GM12878 (cell line): ENCODE measurements at regions not wholly inside any gene's neighbourhood (a gene's known extent, or its start where the extent isn't known, plus 50 kb on each side); places are given as distances from the start of the nearest gene placed in this dataset.

Source experiments
- ATF7 ChIP-seq: fragments of 450-650 bp; IDR thresholded peaks from 2 replicates; pipeline ENCODE4 v1.6.1; 2016; ENCODE audit warnings: low read depth, mild to moderate bottlenecking
- BCL3 ChIP-seq: IDR thresholded peaks from 2 replicates; pipeline ENCODE4 v1.6.1; 2011; ENCODE audit warnings: borderline replicate concordance, low read depth, mild to moderate bottlenecking, moderate library complexity, low read length; ENCODE audit not compliant: insufficient read depth, poor library complexity, severe bottlenecking
- CHD2 ChIP-seq: IDR thresholded peaks from 2 replicates; pipeline ENCODE4 v1.6.1; 2011; ENCODE audit warnings: low read depth, low read length, improper control_type of control experiment, borderline replicate concordance
- JUND ChIP-seq: IDR thresholded peaks from 2 replicates; pipeline ENCODE4 v1.6.1; 2012; ENCODE audit warnings: low read depth, mild to moderate bottlenecking, low read length, improper control_type of control experiment, moderate library complexity
- MEF2B ChIP-seq: fragments of 450-650 bp; IDR thresholded peaks from 2 replicates; pipeline ENCODE4 v1.6.1; 2018; ENCODE audit warnings: mild to moderate bottlenecking, moderate library complexity; ENCODE audit not compliant: partially characterized antibody, poor library complexity, severe bottlenecking
- NKRF ChIP-seq: fragments of 450-650 bp; conservative IDR thresholded peaks from 2 replicates; pipeline ENCODE4 v1.6.1; 2017; ENCODE audit warnings: mild to moderate bottlenecking, moderate library complexity
- POLR2A ChIP-seq: IDR thresholded peaks from 2 replicates; pipeline ENCODE4 v1.6.1; 2011; ENCODE audit warnings: low read depth, mild to moderate bottlenecking, low read length
- POU2F2 ChIP-seq: IDR thresholded peaks from 3 replicates; pipeline ENCODE4 v1.6.1; 2011; ENCODE audit warnings: low read depth, mild to moderate bottlenecking, low read length, borderline replicate concordance
- RAD21 ChIP-seq: IDR thresholded peaks from 2 replicates; pipeline ENCODE4 v1.6.1; 2011; ENCODE audit warnings: mild to moderate bottlenecking, low read depth, low read length, moderate library complexity; ENCODE audit not compliant: insufficient read depth
- SMC3 ChIP-seq: IDR thresholded peaks from 2 replicates; pipeline ENCODE4 v1.6.1; 2011; ENCODE audit warnings: low read length, improper control_type of control experiment, borderline replicate concordance
- SREBF2 ChIP-seq: IDR thresholded peaks from 2 replicates; pipeline ENCODE4 v1.6.1; 2012; ENCODE audit warnings: mild to moderate bottlenecking, low read length
- STAT1 ChIP-seq: fragments of 450-650 bp; conservative IDR thresholded peaks from 2 replicates; pipeline ENCODE4 v1.6.1; 2014; ENCODE audit warnings: antibody characterized with exemption, mild to moderate bottlenecking
- TAF1 ChIP-seq: IDR thresholded peaks from 2 replicates; pipeline ENCODE4 v1.6.1; 2011; ENCODE audit warnings: mild to moderate bottlenecking, low read depth, low read length, borderline replicate concordance
- TBL1XR1 ChIP-seq: IDR thresholded peaks from 2 replicates; pipeline ENCODE4 v1.6.1; 2012; ENCODE audit warnings: low read depth, low read length, improper control_type of control experiment
- ZNF384 ChIP-seq: IDR thresholded peaks from 2 replicates; pipeline ENCODE4 v1.6.1; 2012; ENCODE audit warnings: low read depth, mild to moderate bottlenecking, low read length, improper control_type of control experiment, borderline replicate concordance
- ZNF622 ChIP-seq: fragments of 450-650 bp; IDR thresholded peaks from 2 replicates; pipeline ENCODE4 v1.6.1; 2017; ENCODE audit warnings: mild to moderate bottlenecking, inconsistent platforms
- ZZZ3 ChIP-seq: IDR thresholded peaks from 2 replicates; pipeline ENCODE4 v1.6.1; 2011; ENCODE audit warnings: low read depth; ENCODE audit not compliant: control insufficient read depth, insufficient read length

GRCh38 chr6:63066055-63066704 lies 145.1 kb upstream of the FKBP1C start (continued):
- no peak for TF ChIP-seq STAT1
- no peak for TF ChIP-seq ATF7
- TF ChIP-seq JUND = no peak
- no peak for TF ChIP-seq ZZZ3
- no peak for TF ChIP-seq CHD2
- TF ChIP-seq SREBF2 = no peak
- TF ChIP-seq NKRF = no peak
- TF ChIP-seq ZNF622 = no peak
- TF ChIP-seq RAD21 = peak; percentile 43; the same call in 1 of the 2 replicates
- no peak for TF ChIP-seq POLR2A
- TF ChIP-seq POU2F2 = no peak
- no peak for TF ChIP-seq BCL3
- TF ChIP-seq MEF2B = no peak
- TF ChIP-seq ZNF384 = no peak
- TF ChIP-seq SMC3 = peak; percentile 44; the same call in 1 of the 2 replicates
- TF ChIP-seq TAF1 = no peak
- TF ChIP-seq TBL1XR1 = no peak
